NOMO-1 treated with DMSO at 0.1 percent for 48 hours (cell line): ENCODE measurements at regions not wholly inside any gene's neighbourhood (a gene's known extent, or its start where the extent isn't known, plus 50 kb on each side); places are given as distances from the start of the nearest gene placed in this dataset.

Experiments
- DNase-seq: peaks from one replicate; lab custom pipeline; 2025; ENCODE audit not compliant: unreplicated experiment; lab: John Stamatoyannopoulos, UW

DNA sequence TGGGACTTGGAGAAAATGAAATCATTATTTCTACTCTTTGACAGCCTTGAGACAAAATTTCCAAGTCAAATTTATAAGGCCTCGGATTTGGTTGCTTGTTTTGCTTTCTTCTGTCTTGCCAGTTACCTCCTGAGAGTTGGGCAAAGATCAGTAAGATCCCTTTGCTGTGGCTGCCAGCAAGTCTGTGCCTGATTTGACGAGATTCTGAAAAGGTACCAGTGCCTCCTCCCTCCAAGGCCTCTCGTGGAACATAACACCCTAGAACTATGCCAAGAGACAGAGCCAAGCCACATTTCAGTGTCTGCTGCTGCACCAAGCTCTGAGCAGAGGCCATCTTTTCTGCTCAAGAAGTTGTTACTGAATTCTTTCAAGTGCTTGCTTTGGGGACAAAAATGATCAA is 61.0 kb downstream of the GTPBP8 start:
- no peak for DNase-seq

DNA sequence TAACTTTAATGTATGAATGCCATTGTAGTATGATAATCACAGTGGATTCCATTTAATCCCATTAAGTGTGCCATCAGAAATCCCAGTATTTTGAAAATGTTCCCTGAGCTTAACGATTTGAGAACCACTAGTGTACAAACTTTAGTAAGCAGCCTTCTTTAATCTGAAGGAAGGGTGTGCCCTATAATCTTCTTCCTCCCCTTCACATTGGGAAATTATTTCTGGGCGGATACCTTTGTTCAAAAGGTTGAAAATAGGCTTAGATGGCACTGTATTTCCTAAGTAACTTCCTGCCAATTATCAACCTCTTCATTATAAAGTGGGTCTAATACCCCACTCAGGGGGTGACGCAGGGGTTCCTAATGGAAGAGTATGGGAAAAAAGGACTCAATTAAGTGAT is 62.4 kb downstream of the GTPBP8 start:
- DNase-seq: no peak

DNA sequence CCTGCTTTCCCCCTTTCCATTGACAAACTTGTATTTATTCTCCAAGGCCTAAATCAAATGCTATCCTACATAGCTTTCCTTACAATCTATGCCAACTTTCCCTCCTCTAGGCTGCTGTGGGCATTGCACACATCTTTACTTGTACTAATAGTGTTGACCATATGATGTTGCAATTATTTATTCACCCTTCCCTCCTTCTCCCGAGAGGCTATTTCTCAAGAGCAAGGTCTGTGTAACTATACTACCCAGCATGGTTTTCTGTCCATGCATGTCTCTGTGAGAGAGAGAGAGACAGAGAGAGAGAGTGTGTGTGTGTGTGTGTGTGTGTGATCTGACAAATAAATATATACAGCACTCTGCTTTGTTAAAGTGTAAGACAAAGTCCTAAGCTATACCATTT is 63.8 kb downstream of the GTPBP8 start:
- DNase-seq: peak; percentile 57

DNA sequence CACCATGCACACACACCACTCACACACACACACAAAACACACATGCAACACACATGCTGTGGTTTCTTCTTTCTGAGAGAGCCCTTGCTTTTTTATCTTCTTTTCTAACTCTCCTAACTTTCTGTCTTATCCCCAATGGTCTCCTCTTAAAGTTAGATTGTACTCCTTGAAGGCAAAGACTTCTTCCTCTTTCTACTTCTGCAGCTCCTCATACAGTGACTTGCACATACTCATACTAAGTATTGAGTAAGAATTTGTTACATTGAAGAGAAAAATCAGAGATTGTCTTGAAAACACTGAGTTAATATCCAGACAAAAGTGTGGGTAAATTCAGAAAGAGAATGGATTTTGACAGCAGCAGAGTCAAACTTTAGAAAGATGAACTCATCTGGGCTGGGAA is 64.4 kb downstream of the GTPBP8 start:
- DNase-seq: peak; percentile 88

DNA sequence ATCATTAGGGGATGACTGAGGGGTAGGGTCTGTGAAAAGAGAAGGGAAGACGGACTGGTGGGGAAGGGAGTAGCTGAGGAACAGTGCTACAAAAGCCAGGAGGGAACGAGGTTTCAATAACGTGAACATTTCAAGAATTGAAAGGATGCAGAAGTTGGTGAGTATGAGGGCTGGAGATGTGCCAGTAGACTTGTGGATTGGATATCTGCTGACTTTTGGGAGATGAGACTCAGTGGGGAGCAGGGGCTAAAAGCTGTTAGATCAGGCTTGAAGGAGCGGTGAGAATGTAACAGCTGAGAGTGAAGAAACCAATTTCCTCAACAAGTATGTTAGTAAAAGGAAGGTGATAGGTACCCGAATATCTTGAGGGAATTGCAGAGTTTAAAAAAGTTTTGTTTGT is 65.2 kb downstream of the GTPBP8 start:
- DNase-seq: no peak

DNA sequence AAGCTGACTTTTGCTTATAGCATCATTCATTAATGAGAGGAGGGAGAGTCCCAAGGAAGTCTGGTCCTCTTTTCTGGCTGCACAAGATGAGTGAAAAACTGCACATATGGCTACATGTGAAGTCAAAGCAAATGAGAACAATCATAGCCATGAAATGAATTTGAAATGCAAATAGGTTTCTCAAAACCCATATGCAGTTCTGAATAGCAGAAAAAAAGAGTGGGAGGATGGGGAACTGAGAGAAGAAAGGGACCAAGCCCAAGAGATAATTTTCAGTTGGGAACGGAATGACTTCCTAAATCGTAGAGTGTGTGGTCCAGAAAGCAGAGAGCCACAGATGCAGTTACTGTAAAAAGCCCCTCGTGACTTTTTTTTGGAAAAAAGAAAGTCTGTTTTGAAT is 66.3 kb downstream of the GTPBP8 start:
- peak; percentile 3 for DNase-seq

DNA sequence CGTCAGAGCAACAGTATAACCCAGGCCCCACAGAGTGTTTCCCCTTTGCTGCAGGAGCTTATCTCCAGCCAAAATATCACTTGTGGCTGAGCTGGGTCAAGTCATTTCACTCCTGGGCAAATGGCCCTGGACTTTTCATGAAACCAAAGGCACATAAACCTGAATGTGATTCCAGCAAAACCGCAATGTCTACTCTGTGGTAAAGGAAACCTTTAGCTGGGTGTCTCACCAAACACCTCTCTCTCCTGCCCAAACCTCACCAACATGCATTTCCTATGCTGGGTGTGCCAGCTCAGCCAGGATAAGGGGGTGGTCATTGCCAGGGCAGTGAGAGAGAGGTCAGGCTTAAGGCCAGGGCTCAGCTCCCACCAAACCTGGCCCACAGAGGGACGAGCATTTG is 67.4 kb downstream of the GTPBP8 start:
- DNase-seq: no peak

DNA sequence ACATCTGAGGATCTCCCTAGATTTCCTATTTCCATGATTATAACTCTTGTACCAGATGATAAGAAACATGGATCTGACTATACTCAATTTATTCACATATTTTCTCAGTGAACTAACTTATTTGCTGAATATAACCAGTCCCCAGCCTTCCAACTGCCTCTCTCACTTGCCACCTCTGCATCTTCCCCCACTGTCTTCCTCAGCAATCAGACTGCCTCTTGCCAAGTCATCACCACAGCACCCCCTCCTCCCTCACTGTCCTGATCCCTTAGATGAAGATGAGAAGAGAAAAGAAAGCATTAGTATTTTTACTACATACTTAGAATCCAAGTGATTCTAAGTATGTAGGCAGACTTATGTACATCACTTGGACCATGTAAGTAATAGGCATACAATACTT is 71.9 kb downstream of the GTPBP8 start:
- no peak for DNase-seq

DNA sequence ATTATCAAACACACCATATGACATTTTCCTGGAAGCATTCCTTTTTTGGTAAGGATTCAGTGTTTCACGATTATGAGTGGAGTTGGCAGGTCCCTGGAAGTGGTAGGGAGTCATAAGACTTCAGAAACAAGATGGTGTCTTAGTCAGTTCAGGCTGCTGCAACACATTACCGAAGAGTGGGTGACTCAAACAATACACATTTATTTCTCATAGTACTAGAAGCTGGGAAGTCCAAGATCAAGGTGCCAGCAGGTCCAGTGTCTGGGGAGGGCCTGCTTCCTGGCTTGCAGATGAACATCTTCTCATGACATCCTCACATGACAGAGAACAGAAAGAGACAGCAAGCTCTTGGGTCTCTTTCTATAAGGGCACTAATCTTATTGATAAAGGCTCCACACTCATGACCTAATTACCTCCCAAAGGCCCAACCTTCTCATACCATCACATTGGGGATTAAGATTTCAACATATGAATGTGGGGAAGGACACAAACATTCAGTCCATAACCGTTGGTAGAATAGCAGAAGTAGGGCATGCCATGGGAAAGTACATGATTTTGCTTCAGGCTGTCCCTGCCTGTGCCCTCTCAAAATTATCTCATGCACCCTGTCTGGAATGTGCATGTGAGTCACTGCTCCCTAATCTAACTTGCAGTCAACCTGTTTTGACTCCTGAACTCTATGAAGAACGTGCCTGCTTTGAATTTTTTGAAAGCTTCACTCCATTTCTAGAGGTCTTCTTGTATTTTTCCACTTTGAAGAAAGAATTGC is 72.5 kb downstream of the GTPBP8 start:
- DNase-seq: no peak

DNA sequence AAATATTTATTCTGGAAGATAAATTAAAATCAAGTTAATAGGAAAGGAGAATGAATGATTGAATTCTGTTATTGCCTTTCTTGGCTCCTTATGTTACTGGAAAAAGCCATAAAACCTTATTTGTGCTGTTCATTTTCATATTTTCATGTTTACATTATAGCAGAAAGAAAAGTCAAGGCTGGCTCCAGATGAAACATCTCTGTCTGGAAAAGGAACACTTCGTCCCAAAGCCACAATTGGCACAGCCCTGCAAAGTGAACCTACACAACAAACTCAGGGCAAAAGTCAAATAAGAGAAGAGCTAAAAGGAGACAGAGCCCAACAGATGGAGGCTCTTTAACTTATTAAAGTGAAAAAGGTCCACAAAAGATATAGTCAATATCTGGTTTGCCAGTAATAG is 73.4 kb downstream of the GTPBP8 start:
- no peak for DNase-seq

DNA sequence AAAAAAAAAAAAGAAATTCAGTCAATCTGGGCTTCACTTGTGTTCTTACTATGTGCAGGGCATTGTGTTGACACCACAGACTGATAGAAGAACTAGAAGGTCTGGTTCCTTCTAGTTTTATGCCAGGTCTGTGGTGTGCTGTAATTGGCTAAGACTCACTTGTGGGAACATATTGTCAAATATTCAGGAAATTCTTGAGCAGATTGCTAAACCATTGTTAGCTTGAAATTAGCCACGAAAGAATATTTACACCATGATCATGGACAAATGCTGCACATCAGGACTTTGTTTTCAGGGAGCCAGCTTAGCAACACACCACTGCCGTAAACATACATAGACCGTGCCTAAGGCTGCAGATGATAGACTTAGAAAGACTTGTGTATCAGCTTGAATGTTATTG is 74.6 kb downstream of the GTPBP8 start:
- no peak for DNase-seq

DNA sequence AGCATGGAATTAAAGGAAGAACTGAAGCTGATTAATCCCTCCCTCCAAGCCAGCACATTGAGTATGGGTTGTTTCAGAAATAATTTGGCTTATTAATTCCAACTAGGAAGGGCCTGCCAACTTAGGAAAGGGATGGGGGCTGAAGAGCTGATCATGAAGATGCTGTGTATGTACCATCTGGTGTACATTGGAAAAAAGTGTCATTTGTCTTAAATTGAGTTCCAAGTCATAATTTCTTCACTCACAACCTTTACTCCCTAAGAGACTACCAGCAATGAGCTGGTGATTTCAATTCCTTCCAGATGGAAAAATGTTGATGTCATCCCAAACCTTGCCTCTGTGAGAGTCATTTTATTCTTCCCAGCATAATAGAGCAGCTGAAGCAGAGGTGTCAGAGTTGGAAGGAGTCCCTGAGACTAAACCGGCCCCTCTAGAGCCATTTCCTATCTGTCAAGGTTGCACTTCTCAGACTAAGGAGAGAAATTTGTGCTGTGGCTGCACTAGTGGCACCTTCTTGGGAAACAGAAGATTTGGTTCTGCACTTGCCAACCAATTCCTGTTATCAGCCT is 79.4 kb downstream of the GTPBP8 start:
- DNase-seq: no peak

DNA sequence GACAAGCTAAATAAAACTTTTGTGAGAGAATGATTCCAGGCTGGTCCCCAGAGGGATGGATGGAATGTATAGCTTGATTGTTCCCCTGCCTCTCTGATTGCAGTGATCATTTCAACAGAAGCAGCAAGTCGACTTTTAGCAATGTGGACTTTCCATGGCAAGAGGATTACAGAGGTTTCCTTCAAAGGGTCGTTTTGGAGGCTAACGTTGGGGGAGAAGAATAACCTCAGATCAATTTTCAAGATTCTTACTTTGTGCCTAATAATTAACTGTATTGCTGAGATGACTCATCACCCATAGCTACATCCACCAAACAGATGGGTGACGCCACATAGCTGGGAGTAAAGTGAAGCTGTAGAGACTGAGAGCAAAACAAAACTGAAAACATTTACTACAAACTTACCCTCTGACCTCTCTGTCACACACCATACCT is 79.9 kb downstream of the GTPBP8 start:
- DNase-seq: no peak

DNA sequence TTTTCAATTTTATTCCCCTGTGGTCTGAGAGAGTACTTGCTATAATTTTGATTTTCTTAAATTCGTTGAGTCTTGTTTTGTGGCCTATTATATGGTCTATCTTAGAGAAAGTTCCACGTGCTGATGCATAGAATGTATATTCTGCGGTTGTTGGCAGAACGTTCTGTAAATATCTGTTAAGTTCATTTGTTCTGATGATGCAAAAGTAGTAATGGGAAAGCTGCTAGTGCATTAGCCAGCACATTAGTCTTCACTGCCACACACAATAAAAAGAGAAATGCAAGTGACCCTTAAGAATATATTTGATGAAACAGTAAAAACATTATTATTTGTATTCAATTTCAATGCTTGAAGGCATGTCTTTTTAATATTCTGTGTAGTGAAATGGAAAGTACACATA is 84.8 kb downstream of the GTPBP8 start:
- DNase-seq: no peak

DNA sequence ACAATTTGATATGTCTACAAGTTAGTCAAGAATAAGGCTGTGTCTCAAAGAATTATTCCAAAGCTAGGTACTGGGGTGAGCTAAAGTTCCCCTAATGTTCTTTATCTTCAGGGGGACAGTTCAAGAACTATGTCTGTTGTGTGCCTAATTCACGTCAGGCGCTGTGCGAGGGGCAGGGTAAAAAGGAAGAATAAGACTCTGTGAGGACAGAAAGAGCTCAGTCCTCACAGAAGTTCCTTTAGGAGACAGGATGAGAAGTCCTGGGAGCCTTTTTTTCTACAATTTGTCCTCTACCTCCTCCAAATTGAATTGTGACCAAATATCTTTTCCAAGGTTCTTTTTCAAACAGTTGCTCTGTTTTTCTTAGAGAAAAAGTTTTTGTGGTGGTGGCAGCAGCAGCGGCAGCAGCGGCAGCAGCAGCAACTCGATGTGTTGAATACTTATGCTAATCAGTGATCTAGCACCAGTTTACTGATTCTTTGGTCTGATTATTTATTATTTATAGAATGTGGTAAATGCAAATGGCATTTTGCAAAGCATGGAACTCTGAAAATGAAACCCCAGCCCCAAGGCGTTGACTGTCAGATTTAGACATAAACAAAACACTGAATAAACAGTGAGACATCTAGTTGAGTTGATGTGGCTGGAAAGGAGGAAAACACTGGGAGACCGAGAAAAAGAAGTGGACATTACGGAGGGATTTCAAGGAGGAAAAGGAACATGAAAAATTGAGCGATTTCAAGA is 88.6 kb downstream of the GTPBP8 start:
- DNase-seq: no peak

DNA sequence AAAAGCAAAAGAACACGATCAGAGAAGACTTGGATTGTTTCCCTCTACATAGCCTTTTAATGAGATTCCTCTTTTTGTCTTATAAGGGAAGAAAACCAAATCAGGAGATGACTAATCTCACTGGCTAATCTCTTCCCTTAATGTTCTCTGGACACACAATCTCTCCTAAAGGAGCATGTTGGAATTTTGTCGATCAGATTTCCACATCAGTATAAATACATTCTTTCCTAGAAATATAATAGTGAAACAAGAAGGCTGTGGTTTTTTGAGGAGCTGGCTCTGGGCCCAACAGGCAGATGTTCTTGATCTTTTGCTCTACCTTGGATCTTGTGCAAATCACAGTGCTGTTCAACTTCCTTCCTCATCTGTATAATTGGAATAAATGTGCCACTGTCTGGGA is 94.0 kb downstream of the GTPBP8 start:
- peak; percentile 69 for DNase-seq

DNA sequence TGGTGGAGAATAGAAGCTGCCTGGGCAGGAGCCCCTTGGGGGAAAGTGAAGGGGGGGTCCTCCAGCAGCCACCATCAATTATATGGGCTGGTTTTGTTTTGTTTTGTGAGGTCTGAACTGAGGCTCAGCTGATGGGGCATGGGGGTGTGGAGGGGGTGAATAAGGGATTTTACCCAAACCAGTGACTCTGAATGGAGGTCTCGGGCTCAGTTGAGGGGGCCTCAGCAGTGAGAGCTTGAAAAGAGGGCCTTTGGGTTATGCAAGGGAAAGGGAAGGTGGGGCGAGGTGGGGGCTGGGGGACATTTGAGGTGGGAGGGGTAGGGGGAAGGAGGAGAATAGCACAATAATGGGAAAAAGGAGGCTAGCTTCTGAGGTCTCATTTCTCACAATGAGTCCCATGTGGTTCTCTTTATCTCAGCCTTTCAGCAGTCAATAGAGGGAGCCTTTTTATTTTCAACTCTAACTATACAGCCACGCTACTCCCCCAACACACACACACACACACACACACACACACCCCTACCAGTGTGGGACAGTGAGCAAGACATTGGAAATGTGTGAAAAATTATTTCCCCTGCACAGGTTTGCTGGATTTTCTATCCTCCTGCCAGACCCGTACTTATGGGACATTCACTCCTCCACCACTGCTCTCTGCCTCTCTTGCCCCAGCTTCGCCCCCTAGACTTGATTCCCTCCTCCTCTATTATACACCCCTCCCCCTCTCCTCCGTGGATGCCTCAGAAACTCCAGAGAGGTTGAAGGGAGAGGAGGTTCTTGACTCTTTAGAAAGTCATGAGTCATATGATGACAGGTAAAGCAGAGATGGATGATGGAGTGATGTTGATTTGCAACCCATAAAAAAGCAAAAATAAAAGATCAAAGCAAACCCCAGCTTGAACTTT is 96.0 kb downstream of the GTPBP8 start:
- DNase-seq: no peak

DNA sequence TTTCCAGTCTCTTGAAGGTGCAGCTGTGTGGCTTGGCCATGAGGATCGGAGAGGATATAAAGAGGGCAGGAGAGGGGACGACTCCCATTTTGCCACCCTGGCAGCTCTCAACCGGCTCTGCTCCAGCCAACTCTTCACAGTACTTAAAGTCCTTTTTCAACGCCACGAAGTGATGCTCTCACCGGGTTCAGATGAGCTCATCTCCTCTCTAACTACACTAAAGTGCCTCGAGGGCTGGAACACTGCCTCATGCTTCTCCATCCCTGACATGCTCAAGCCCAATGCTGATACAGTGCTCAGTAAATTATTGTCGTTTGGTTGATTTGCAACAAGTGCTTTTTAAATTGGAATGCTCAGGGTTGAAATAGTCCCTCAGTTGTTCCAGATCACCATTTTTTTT is 97.8 kb downstream of the GTPBP8 start:
- DNase-seq: no peak

DNA sequence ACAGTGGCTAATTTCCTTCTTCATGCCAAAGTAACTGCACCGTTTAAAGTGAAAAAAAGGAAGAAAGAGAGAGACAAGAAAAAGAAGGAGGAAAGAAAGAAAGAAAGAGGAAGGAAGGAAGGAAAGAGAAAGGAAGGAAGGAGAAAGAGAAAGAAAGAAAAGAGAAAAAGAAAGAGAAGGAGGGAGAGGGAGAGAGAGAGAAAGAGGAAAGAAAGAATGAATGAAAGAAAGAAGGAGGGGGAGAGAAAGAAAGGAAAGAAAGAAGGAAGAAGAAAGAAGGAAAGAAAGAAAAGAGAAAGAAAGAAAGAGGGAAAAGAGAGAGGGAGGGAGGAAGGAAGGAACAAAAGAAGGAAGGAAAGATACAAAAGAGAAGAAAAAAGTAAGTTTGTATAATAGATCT is 100.6 kb downstream of the GTPBP8 start:
- DNase-seq: no peak

DNA sequence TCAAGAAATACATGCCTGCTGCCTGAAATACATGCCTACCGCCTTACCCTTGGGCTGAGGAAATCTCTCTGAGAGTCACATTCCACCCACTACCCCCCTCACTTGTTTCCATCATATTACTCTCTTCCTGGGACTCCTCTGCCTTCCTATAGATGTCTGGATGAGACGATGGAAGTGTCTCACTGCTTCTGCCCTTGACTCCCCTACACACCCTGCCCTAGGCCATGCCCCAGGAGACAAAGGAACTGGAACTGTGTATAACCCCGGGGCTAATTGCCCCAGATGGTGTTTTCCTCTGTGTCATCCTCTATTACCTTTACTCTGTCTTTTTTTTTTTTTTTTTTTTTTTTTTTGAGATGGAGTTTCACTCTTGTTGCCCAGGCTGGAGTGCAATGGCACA is 102.0 kb downstream of the GTPBP8 start:
- no peak for DNase-seq
